Neural progenitor cell (in vitro differentiated cells): ENCODE measurements at regions not wholly inside any gene's neighbourhood (a gene's known extent, or its start where the extent isn't known, plus 50 kb on each side); places are given as distances from the start of the nearest gene placed in this dataset.
"Not testable (repeated sequence)": the region's sequence is repeated elsewhere in the genome, so short reads cannot be mapped to it uniquely, and the experiment has no call there.

Experiments
- DNase-seq: peaks from one replicate; pipeline ENCODE4 v3.0.0-alpha.2; 2016; ENCODE audit warnings: low spot score
- H2AFZ ChIP-seq: fragments of 200-600 bp; sonication (generic); replicated peaks from 2 replicates; pipeline ENCODE4 v1.6.1; 2016; ENCODE audit warnings: antibody characterized with exemption
- H3F3A ChIP-seq: fragments of 200-600 bp; sonication (generic); 2 replicates; pipeline ENCODE4 v1.6.1; 2016; ENCODE audit warnings: antibody characterized with exemption, low read depth
- H3K27ac ChIP-seq: fragments of 200-600 bp; sonication (generic); 2 replicates; pipeline ENCODE4 v1.5.1; 2016; ENCODE audit warnings: mild to moderate bottlenecking
- H3K27me3 ChIP-seq: fragments of 200-600 bp; sonication (generic); 2 replicates; pipeline ENCODE4 v1.6.1; 2016; ENCODE audit warnings: mild to moderate bottlenecking, moderate library complexity
- H3K36me3 ChIP-seq: fragments of 200-600 bp; sonication (generic); 2 replicates; pipeline ENCODE4 v1.5.1; 2016
- H3K4me1 ChIP-seq: fragments of 200-600 bp; sonication (generic); 2 replicates; pipeline ENCODE4 v1.6.1; 2016; ENCODE audit warnings: mixed run types
- H3K4me2 ChIP-seq: fragments of 200-600 bp; sonication (generic); 2 replicates; pipeline ENCODE4 v1.6.1; 2016
- H3K4me3 ChIP-seq: fragments of 200-600 bp; sonication (generic); 2 replicates; pipeline ENCODE4 v1.5.1; 2016
- H3K79me2 ChIP-seq: fragments of 200-600 bp; sonication (generic); 2 replicates; pipeline ENCODE4 v1.6.1; 2016; ENCODE audit warnings: low read depth
- H3K9ac ChIP-seq: fragments of 200-600 bp; sonication (generic); 2 replicates; pipeline ENCODE4 v1.6.1; 2016
- H3K9me3 ChIP-seq: fragments of 200-600 bp; sonication (generic); 2 replicates; pipeline ENCODE4 v1.5.1; 2016; ENCODE audit warnings: low read depth
- H4K20me1 ChIP-seq: fragments of 200-600 bp; sonication (generic); 2 replicates; pipeline ENCODE4 v1.6.1; 2016; ENCODE audit warnings: low read depth
- H3K27ac Mint-ChIP-seq: 3 replicates; pipeline ENCODE4 v1.8.0; 2021; ENCODE audit warnings: mixed read lengths
- H3K27me3 Mint-ChIP-seq: 2 replicates; pipeline ENCODE4 v1.8.0; 2022; ENCODE audit warnings: low read depth, mild to moderate bottlenecking, inconsistent platforms, moderate library complexity, mixed read lengths; ENCODE audit not compliant: insufficient read depth
- H3K36me3 Mint-ChIP-seq: 3 replicates; pipeline ENCODE4 v1.8.0; 2021; ENCODE audit warnings: mixed read lengths
- H3K4me1 Mint-ChIP-seq: 3 replicates; pipeline ENCODE4 v1.8.0; 2021; ENCODE audit warnings: mixed read lengths
- H3K4me3 Mint-ChIP-seq: 3 replicates; pipeline ENCODE4 v1.8.0; 2021; ENCODE audit warnings: mild to moderate bottlenecking, moderate library complexity, mixed read lengths
- H3K9me3 Mint-ChIP-seq: 3 replicates; pipeline ENCODE4 v1.8.0; 2020; ENCODE audit warnings: mixed read lengths
- EZH2 ChIP-seq: fragments of 200-600 bp; sonication (generic); IDR thresholded peaks from 2 replicates; pipeline ENCODE4 v1.6.1; 2017; ENCODE audit warnings: antibody characterized with exemption, mild to moderate bottlenecking, moderate library complexity
- EZH2phosphoT487 ChIP-seq: fragments of 200-600 bp; sonication (generic); IDR thresholded peaks from 2 replicates; pipeline ENCODE4 v1.6.1; 2017; ENCODE audit warnings: antibody characterized with exemption
- TF ChIP-seq, protein P1 (sequence below): fragments of 200-600 bp; sonication (generic); IDR thresholded peaks from 2 replicates; pipeline ENCODE4 v1.5.1; 2017; ENCODE audit warnings: antibody characterized with exemption, mild to moderate bottlenecking

DNA sequence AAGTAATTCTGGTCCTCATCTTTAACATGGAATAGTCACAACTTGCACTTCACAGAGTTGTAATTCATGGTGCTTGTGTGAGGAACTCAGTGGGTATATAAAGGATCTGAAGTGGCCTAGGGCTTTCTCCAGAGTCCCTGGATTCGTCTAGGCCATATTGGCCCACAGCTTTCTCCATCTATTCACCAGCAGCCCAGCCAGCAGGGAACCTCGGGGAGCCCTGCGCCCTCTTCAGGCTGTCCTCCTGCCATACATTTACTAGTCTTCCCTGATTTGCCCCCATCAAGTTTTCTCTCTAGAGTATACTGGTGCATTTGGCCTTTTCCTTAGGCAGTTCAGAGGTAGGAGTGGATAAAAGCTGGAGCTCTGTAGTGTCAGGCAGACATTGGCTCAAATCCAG is 278.3 kb downstream of the MYCN start:
- Histone ChIP-seq H3F3A (peaks cover 25% of the 10 kb centered on the region), H3K4me3 (no peak overlapping the region), H3K79me2 (no peaks in the 10 kb centered on the region), H3K27me3 (no peaks in the 10 kb centered on the region), H3K36me3 (no peaks in the 10 kb centered on the region), H3K4me2 (no peak overlapping the region), H3K4me1 (peaks cover 34% of the 10 kb centered on the region), H3K27ac (no peak overlapping the region), H2AFZ (no peak overlapping the region), H4K20me1 (peaks cover 5% of the 10 kb centered on the region), H3K9ac (no peak overlapping the region), H3K9me3 (no peaks in the 10 kb centered on the region)
- Mint-ChIP-seq H3K4me1 (peaks cover 64% of the 10 kb centered on the region), H3K4me3 (no peak overlapping the region), H3K27ac (peak overlapping the region; percentile 75), H3K36me3 (peaks cover 6% of the 10 kb centered on the region), H3K9me3 (peaks cover 8% of the 10 kb centered on the region), H3K27me3 (peaks cover 18% of the 10 kb centered on the region)
- TF ChIP-seq EZH2phosphoT487 = no peak
- TF ChIP-seq EZH2 = no peak
- TF ChIP-seq, protein P1, sequence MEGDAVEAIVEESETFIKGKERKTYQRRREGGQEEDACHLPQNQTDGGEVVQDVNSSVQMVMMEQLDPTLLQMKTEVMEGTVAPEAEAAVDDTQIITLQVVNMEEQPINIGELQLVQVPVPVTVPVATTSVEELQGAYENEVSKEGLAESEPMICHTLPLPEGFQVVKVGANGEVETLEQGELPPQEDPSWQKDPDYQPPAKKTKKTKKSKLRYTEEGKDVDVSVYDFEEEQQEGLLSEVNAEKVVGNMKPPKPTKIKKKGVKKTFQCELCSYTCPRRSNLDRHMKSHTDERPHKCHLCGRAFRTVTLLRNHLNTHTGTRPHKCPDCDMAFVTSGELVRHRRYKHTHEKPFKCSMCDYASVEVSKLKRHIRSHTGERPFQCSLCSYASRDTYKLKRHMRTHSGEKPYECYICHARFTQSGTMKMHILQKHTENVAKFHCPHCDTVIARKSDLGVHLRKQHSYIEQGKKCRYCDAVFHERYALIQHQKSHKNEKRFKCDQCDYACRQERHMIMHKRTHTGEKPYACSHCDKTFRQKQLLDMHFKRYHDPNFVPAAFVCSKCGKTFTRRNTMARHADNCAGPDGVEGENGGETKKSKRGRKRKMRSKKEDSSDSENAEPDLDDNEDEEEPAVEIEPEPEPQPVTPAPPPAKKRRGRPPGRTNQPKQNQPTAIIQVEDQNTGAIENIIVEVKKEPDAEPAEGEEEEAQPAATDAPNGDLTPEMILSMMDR = peak; percentile 55
- peak; percentile 41 for DNase-seq

DNA sequence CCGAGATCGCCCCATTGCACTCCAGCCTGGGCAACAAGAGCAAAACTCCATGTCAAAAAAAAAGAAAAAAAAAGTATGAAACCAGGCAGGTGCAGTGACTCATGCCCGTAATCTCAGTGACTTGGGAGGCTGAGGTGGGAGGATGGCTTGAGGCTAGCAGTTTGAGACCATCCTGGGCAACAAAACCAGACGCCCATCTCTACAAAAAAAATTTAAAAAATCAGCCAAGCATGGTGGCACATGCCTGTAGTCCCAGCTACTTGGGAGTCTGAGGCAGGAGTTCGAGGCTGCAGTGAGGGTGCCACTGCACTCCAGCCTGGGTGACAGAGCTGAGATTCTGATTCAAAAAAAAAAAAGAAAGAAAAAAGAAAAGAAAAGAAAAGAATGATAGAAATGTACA is 277.8 kb downstream of the MYCN start:
- no peak overlapping the region for H3K27ac ChIP-seq
- no peak overlapping the region for H3K9ac ChIP-seq
- H3K36me3 ChIP-seq = no peaks in the 10 kb centered on the region
- H3K27me3 ChIP-seq = no peaks in the 10 kb centered on the region
- peaks cover 6% of the 10 kb centered on the region for H3K36me3 Mint-ChIP-seq
- H3K4me2 ChIP-seq = no peak overlapping the region
- H3K4me3 Mint-ChIP-seq = no peak overlapping the region
- H3F3A ChIP-seq = peaks cover 20% of the 10 kb centered on the region
- H3K9me3 ChIP-seq = no peaks in the 10 kb centered on the region
- no peak overlapping the region for H3K4me3 ChIP-seq
- peaks cover 29% of the 10 kb centered on the region for H3K4me1 ChIP-seq
- H3K4me1 Mint-ChIP-seq = peaks cover 59% of the 10 kb centered on the region
- no peak overlapping the region for H3K27ac Mint-ChIP-seq
- TF ChIP-seq, protein P1 = no peak
- TF ChIP-seq EZH2 (no peak), EZH2phosphoT487 (no peak)
- peaks cover 8% of the 10 kb centered on the region for H3K9me3 Mint-ChIP-seq
- DNase-seq = no peak
- H2AFZ ChIP-seq = no peak overlapping the region
- H3K79me2 ChIP-seq = no peaks in the 10 kb centered on the region
- peaks cover 15% of the 10 kb centered on the region for H3K27me3 Mint-ChIP-seq
- H4K20me1 ChIP-seq = peaks cover 4% of the 10 kb centered on the region

DNA sequence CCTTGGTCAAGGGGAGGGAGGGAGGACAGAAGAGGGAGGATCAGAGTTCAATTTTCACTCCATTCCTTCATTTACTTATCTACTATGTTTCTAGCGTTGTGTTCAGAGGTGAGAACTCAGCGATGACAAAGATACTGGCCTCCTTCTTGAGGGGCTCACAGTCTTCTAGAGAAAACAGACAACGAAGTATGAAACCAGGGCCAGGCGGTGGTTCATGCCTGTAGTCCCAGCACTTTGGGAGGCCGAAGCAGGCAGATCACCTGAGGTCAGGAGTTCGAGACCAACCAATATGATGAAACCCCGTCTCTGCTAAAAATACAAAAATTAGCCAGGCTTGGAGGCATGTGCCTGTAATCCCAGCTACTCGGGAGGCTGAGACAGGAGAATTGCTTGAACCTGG is 277.4 kb downstream of the MYCN start:
- H3K27ac ChIP-seq, H3K36me3 ChIP-seq, H3K27me3 ChIP-seq, H3K9me3 ChIP-seq, H3K4me2 ChIP-seq, H3K9ac ChIP-seq, H4K20me1 ChIP-seq, H3K79me2 ChIP-seq, DNase-seq, H3K9me3 Mint-ChIP-seq, H3K4me3 Mint-ChIP-seq, H3K4me3 ChIP-seq, H2AFZ ChIP-seq, H3K36me3 Mint-ChIP-seq: not testable (repeated sequence)
- peaks cover 25% of the 10 kb centered on the region for H3K4me1 ChIP-seq
- Mint-ChIP-seq H3K27me3 (peaks cover 15% of the 10 kb centered on the region), H3K4me1 (peaks cover 55% of the 10 kb centered on the region), H3K27ac (peak overlapping the region; percentile 60)
- H3F3A ChIP-seq = peaks cover 16% of the 10 kb centered on the region

DNA sequence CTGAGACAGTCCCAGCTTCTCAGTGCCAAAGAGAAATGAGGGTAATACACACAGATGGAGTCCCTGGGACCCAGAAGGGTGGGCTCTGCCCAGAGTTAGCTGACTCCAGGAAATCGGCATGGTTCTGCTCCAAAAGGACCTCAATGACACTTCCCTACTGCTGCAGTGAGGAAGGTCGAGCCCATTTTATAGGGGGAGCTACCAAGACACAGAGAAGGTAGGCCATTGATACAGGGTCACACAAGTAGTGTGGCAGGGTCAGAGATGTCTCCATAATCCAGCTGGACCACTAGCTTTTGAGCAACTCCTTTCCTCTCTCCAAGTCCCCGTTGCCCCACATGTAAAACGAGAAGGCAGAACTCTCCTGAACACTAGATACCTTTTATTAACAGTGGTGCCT is 276.9 kb downstream of the MYCN start:
- no peak overlapping the region for H3K4me3 Mint-ChIP-seq
- H3K36me3 Mint-ChIP-seq = peaks cover 6% of the 10 kb centered on the region
- peaks cover 50% of the 10 kb centered on the region for H3K4me1 Mint-ChIP-seq
- no peak overlapping the region for H3K4me3 ChIP-seq
- peak overlapping the region; percentile 89 for H3K27ac Mint-ChIP-seq
- H3K9me3 Mint-ChIP-seq = peaks cover 7% of the 10 kb centered on the region
- no peaks in the 10 kb centered on the region for H3K79me2 ChIP-seq
- H3F3A ChIP-seq = peaks cover 12% of the 10 kb centered on the region
- no peaks in the 10 kb centered on the region for H3K9me3 ChIP-seq
- no peak overlapping the region for H3K9ac ChIP-seq
- no peak for TF ChIP-seq EZH2phosphoT487
- no peak for TF ChIP-seq EZH2
- TF ChIP-seq, protein P1 = no peak
- H2AFZ ChIP-seq = no peak overlapping the region
- DNase-seq = no peak
- H3K36me3 ChIP-seq = no peaks in the 10 kb centered on the region
- H3K27me3 ChIP-seq = no peaks in the 10 kb centered on the region
- peaks cover 21% of the 10 kb centered on the region for H3K4me1 ChIP-seq
- no peaks in the 10 kb centered on the region for H4K20me1 ChIP-seq
- peaks cover 15% of the 10 kb centered on the region for H3K27me3 Mint-ChIP-seq
- no peak overlapping the region for H3K27ac ChIP-seq
- H3K4me2 ChIP-seq = no peak overlapping the region
